GM19452 (cell line): ENCODE measurements at regions not wholly inside any gene's neighbourhood (a gene's known extent, or its start where the extent isn't known, plus 50 kb on each side); places are given as distances from the start of the nearest gene placed in this dataset.

Source experiments
- ATAC-seq: cut with Tn5 transposase; IDR thresholded peaks from one replicate; pipeline ENCODE4 v1.9.1; 2021; ENCODE audit not compliant: unreplicated experiment

DNA sequence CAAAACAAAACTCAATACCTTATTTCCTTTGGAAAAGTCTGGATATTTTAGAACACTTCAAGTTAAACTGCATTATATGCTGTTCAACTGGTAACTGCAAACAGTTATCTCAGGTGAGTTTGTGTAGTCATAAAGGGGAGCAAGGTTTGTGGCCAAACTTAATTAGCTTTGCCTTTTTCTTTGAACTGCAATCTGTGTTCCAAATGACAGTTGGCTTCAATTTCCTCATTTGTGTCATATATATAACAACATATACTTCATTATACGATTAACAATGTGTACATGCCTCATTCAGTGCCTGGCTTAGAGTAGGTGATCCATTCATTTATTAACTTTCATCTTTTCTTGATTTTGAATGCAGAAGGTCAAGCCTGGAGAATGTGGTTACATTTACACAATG lies 55.8 kb downstream of the KCNE4 start:
- no peak for ATAC-seq

GRCh38 chr2:223108351-223109050 lies 56.5 kb downstream of the KCNE4 start:
- ATAC-seq: no peak

- no peak for ATAC-seq
Measured at GRCh38 chr2:223109341-223109740, 57.4 kb downstream of the KCNE4 start.

GRCh38 chr2:223113161-223113560 lies 61.2 kb downstream of the KCNE4 start:
- no peak for ATAC-seq

GRCh38 chr2:223114170-223114569 lies 62.2 kb downstream of the KCNE4 start:
- no peak for ATAC-seq

DNA sequence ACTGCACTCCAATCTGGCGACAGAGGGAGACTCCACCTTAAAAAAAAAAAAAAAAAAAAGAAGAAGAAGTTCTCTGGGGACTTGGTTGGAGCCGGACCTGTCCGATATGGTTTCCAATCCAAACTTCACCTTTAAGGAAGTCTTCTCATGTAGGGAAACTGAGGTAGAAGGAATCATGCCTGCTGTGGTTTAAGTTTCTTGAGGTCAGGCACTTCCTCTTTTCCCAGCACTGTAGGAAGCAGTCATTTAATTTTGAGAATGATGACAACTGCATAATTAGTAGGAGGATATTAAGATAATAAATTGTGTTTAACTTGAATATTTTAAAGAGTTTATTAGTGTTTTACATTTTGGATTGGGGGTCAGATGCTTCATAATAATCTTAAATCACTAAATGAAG lies 62.9 kb downstream of the KCNE4 start:
- no peak for ATAC-seq

DNA sequence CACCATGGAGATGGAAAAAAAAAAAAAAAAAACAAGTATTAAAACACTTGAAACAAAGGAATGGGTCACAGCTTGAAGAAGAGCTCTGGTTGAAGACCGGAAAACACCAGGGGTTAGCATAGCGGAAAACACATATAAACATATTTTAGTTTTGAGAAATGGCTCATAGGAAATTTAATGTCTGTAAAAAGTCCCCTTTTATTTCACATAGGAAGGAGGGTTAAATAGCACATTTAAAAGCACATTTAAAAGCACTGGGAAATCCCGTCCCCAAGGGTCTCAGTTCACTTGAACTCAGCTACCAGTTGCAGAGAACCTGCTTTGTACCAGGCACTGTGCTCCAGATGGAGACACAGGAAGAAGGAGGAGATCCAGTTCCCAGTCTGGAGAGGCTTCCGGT lies 65.5 kb downstream of the KCNE4 start:
- ATAC-seq: no peak

DNA sequence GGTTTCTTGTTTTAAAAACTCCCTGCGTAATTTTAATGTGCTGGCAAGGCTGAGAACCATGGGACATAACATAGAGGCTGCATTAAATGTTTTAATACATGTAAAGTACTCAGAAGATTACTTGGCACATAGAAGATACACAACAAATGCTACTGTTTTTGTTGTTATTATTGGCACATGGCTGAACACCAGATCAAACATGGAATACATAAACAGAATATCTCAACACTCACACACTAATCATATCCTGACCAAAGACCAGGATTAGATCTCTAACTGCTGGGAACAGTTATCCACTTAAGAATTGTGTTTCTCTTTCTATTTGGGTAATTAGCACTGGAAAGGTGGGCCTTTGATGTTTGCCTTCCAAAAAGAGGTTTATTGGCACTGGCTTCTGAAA lies 69.3 kb downstream of the KCNE4 start:
- no peak for ATAC-seq

DNA sequence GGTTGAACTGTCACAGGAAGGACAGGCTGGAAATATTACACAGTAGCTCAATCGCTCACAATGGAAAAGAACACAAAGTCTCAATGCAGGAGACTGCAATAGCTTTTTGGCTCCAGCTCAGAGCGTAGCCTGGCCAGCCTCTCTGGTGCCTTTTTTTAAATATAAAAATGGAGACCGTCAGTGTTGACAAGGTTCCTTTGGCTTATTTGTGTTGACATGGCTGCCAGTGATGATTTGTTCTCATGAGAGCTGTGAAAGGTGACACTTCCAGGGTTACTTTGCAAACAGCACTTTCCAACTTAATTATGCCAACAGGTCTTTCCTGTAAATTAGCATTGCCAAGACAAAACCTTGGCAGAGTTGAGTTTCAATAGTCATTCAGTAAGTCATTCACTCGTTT lies 70.8 kb downstream of the KCNE4 start:
- no peak for ATAC-seq

GRCh38 chr2:223123855-223124610 lies 72.0 kb downstream of the KCNE4 start:
- no peak for ATAC-seq

DNA sequence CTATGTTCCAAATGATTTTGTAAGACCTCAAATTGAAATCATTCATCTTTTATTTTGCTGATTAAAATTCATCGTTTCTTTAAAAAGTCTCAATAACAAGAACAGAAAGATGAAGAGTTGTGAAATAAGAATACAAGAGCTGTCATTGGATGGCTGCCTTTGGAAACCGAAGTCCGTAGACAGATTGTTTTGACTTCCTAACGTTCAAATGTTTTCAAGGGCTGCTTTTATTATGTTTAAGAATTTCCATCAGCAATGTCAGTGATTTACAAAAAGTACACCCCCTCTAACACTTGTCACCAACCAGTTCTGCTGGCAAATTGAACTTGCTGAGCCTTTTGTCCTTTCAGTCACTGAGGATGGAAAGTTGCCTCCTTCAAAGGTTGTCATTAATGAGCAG lies 89.6 kb downstream of the KCNE4 start:
- ATAC-seq: no peak

DNA sequence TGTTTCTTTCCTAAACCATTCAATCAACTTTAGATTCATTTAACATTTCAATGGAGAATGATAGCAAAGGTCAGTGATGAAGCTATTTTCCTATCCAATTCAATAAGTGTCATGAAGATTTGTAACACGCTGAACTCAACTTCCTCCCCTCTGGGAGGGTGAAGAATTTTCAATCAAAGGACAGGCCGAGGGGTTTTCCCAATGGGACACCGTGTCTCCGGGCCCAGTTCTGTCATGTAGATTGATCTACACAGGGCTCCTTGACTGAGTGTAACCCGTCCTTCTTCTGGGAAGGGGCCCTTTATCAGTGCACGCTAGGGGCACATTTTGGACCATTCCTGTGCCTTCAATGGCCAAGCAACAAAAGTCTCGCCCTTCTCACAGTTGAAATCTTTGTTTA lies 90.1 kb downstream of the KCNE4 start:
- no peak for ATAC-seq

- ATAC-seq: no peak
Measured at GRCh38 chr2:223147431-223147830, 95.4 kb downstream of the KCNE4 start.

- no peak for ATAC-seq
Measured at GRCh38 chr2:223148516-223148915, 96.5 kb downstream of the KCNE4 start.

DNA sequence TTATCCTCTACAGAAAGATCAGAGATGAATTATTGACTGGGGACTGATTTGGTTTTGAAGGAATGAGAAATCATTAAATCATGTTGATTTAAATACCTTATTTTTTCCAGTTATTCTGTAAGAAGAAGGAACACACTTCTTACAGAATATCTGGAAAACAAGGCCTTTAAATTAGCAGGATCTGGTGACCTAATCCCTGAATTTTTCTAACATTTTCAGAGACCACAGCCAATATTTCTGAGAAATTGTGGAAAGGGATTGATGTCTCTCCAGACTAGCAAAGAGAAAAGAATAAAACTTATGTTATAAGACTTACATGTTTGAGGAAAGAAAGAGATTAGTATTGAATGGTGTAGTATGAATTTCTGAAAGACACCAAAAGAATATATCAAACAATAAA lies 104.0 kb downstream of the KCNE4 start:
- ATAC-seq: no peak

GRCh38 chr2:223161873-223162458 lies 110.0 kb downstream of the KCNE4 start:
- ATAC-seq: no peak

GRCh38 chr2:223165423-223166214 lies 113.6 kb downstream of the KCNE4 start:
- ATAC-seq: no peak

DNA sequence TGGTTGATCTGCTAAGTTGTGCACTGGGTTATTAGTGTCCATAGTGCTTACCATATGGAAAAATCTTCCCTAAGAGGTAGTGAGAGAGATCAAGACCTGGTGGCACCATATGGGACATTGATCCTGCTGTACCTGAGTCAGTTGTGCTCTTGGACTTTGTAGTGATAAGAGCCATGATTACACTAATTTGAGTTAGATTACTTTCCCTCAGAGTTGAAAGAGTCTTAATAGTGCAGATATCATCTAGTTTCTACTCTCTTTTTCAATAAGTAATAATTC lies 114.2 kb downstream of the KCNE4 start:
- ATAC-seq: no peak

GRCh38 chr2:223166983-223167650 lies 115.1 kb downstream of the KCNE4 start:
- ATAC-seq: no peak

DNA sequence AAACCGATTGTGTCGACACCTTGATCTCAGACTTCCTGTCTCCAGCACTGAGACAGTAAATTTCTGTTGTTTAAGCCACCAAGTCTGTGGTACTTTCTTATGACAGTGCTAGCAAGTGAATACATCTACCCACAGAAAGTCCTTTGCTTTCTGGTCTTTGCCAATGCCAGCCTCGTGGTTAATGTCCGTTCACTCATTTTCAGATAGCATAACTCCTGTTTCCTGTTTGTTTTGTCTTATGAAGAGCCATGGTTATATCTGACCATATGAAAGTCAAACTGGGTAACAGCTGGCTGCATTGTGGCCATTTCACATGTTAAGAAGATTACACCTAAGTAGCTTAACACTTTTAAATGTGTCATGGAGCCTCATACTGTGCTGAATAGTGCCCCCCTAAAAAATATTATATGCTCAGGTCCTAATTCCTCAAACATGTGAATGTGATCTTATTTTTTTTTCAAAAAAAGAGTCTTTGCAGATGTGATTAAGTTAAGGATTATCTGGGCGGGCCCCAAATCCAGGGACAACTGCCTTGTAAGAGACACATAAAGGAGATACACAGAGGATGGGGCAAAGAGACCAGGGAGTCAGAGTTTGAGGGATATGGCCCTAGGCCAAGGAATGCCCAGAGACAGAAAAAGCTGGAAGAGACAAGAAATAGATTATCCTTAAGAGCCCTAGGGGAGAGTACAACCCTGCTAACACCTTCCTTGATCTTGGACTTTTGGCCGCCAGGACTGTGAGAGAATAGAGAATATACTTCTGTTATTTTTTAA lies 118.0 kb downstream of the KCNE4 start:
- peak; percentile 75 for ATAC-seq
